Astrocyte (in vitro differentiated cells and primary cell): ENCODE measurements at regions not wholly inside any gene's neighbourhood (a gene's known extent, or its start where the extent isn't known, plus 50 kb on each side); places are given as distances from the start of the nearest gene placed in this dataset.

ENCODE experiments used
- DNase-seq: peaks from one replicate; pipeline ENCODE4 v3.0.0-alpha.2; 2010; ENCODE audit warnings: low read depth
- FAIRE-seq: peaks from 2 replicates; lab custom pipeline; 2011; peaks lifted over from hg19 to GRCh38; lab: Jason Lieb, UNC
- H2AFZ ChIP-seq: 2 replicates; pipeline ENCODE4 v1.6.0; 2012; ENCODE audit warnings: low read depth, low read length, inconsistent platforms
- H3K27ac ChIP-seq: 2 replicates; pipeline ENCODE4 v1.5.1; 2011; ENCODE audit warnings: low read depth, low read length, inconsistent platforms
- H3K27me3 ChIP-seq: 2 replicates; pipeline ENCODE4 v1.6.0; 2011; ENCODE audit warnings: low read length, inconsistent platforms; ENCODE audit not compliant: insufficient read depth
- H3K36me3 ChIP-seq: 2 replicates; pipeline ENCODE4 v1.5.1; 2011; ENCODE audit warnings: low read length, inconsistent platforms; ENCODE audit not compliant: insufficient read depth
- H3K4me1 ChIP-seq: 2 replicates; pipeline ENCODE4 v1.5.1; 2011; ENCODE audit warnings: low read length, inconsistent platforms; ENCODE audit not compliant: insufficient read depth
- H3K4me2 ChIP-seq: 2 replicates; pipeline ENCODE4 v1.6.0; 2012; ENCODE audit warnings: low read length, inconsistent platforms
- H3K4me3 ChIP-seq: 2 replicates; pipeline ENCODE4 v1.5.1; 2011; ENCODE audit warnings: low read depth, mild to moderate bottlenecking, low read length, inconsistent platforms; ENCODE audit not compliant: insufficient read depth
- H3K79me2 ChIP-seq: 2 replicates; pipeline ENCODE4 v1.6.0; 2012; ENCODE audit warnings: mild to moderate bottlenecking, low read length, inconsistent platforms; ENCODE audit not compliant: insufficient read depth
- H3K9ac ChIP-seq: 2 replicates; pipeline ENCODE4 v1.6.0; 2012; ENCODE audit warnings: mild to moderate bottlenecking, low read length, inconsistent platforms
- H3K9me3 ChIP-seq: 2 replicates; pipeline ENCODE4 v1.5.1; 2012; ENCODE audit warnings: low read depth, mild to moderate bottlenecking, low read length, inconsistent platforms; ENCODE audit not compliant: insufficient read depth
- H4K20me1 ChIP-seq: 2 replicates; pipeline ENCODE4 v1.6.0; 2012; ENCODE audit warnings: low read length, inconsistent platforms; ENCODE audit not compliant: insufficient read depth
- H3K27ac Mint-ChIP-seq: one replicate; pipeline ENCODE4 v1.8.0; 2021; ENCODE audit warnings: mild to moderate bottlenecking, mixed read lengths; ENCODE audit not compliant: unreplicated experiment
- H3K27me3 Mint-ChIP-seq: one replicate; pipeline ENCODE4 v1.8.0; 2021; ENCODE audit warnings: low read depth, mixed read lengths; ENCODE audit not compliant: unreplicated experiment
- H3K36me3 Mint-ChIP-seq: one replicate; pipeline ENCODE4 v1.8.0; 2021; ENCODE audit warnings: low read depth, mixed read lengths; ENCODE audit not compliant: unreplicated experiment
- H3K4me1 Mint-ChIP-seq: one replicate; pipeline ENCODE4 v1.8.0; 2021; ENCODE audit warnings: low read depth, mixed read lengths; ENCODE audit not compliant: unreplicated experiment
- H3K4me3 Mint-ChIP-seq: one replicate; pipeline ENCODE4 v1.8.0; 2021; ENCODE audit warnings: mild to moderate bottlenecking, moderate library complexity, mixed read lengths; ENCODE audit not compliant: unreplicated experiment
- H3K9me3 Mint-ChIP-seq: one replicate; pipeline ENCODE4 v1.8.0; 2021; ENCODE audit warnings: mild to moderate bottlenecking, mixed read lengths; ENCODE audit not compliant: unreplicated experiment
- EZH2 ChIP-seq: IDR thresholded peaks from 2 replicates; pipeline ENCODE4 v1.6.1; 2012; ENCODE audit warnings: mild to moderate bottlenecking, low read length, inconsistent platforms; ENCODE audit not compliant: insufficient read depth
- TF ChIP-seq, protein P1 (sequence below): IDR thresholded peaks from 2 replicates; pipeline ENCODE4 v1.5.1; 2011; ENCODE audit warnings: low read depth, mild to moderate bottlenecking, inconsistent platforms, low read length, moderate library complexity; ENCODE audit not compliant: insufficient read depth

DNA sequence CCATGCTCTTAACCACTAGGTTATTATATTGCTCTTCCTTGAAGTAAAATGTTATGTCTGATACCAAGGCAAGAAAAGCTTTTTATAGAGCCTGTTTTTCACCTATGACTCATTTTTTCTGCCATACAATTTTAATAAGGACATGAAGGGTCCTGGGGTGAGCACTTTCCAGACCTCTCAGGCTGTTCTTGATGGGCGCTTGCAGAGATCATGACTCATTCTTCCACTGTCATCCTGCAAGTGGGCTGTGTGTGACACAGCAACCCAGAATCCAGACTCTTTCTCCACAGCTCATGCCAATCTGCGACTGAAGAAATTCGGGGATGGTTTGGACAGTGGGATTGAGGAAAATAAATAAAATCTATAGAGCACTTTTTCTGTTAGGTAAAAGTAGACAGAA, 506.7 kb upstream of the NBEA start:
- H3K27ac Mint-ChIP-seq = peak overlapping the region; percentile 30
- Histone ChIP-seq H3K9ac (no peak overlapping the region), H3K27ac (no peak overlapping the region), H2AFZ (no peak overlapping the region), H3K36me3 (no peaks in the 10 kb centered on the region), H4K20me1 (no peaks in the 10 kb centered on the region), H3K4me1 (peaks cover 5% of the 10 kb centered on the region), H3K9me3 (no peaks in the 10 kb centered on the region), H3K4me3 (no peak overlapping the region), H3K27me3 (no peaks in the 10 kb centered on the region), H3K4me2 (peak overlapping the region; percentile 23), H3K79me2 (no peaks in the 10 kb centered on the region)
- no peaks in the 10 kb centered on the region for H3K27me3 Mint-ChIP-seq
- H3K4me1 Mint-ChIP-seq = peaks cover 13% of the 10 kb centered on the region
- no peaks in the 10 kb centered on the region for H3K36me3 Mint-ChIP-seq
- FAIRE-seq = peak; percentile 23
- no peak overlapping the region for H3K4me3 Mint-ChIP-seq
- TF ChIP-seq, protein P1, sequence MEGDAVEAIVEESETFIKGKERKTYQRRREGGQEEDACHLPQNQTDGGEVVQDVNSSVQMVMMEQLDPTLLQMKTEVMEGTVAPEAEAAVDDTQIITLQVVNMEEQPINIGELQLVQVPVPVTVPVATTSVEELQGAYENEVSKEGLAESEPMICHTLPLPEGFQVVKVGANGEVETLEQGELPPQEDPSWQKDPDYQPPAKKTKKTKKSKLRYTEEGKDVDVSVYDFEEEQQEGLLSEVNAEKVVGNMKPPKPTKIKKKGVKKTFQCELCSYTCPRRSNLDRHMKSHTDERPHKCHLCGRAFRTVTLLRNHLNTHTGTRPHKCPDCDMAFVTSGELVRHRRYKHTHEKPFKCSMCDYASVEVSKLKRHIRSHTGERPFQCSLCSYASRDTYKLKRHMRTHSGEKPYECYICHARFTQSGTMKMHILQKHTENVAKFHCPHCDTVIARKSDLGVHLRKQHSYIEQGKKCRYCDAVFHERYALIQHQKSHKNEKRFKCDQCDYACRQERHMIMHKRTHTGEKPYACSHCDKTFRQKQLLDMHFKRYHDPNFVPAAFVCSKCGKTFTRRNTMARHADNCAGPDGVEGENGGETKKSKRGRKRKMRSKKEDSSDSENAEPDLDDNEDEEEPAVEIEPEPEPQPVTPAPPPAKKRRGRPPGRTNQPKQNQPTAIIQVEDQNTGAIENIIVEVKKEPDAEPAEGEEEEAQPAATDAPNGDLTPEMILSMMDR = no peak
- no peak for TF ChIP-seq EZH2
- no peaks in the 10 kb centered on the region for H3K9me3 Mint-ChIP-seq
- DNase-seq = peak; percentile 63

- Histone ChIP-seq H3K36me3 (no peaks in the 10 kb centered on the region), H2AFZ (no peak overlapping the region), H3K9ac (no peak overlapping the region), H3K27ac (no peak overlapping the region), H3K27me3 (no peaks in the 10 kb centered on the region), H3K79me2 (no peaks in the 10 kb centered on the region), H3K4me3 (no peak overlapping the region), H3K9me3 (no peaks in the 10 kb centered on the region), H3K4me1 (peaks cover 5% of the 10 kb centered on the region), H3K4me2 (no peak overlapping the region), H4K20me1 (no peaks in the 10 kb centered on the region)
- no peak overlapping the region for H3K27ac Mint-ChIP-seq
- no peaks in the 10 kb centered on the region for H3K27me3 Mint-ChIP-seq
- peaks cover 7% of the 10 kb centered on the region for H3K4me1 Mint-ChIP-seq
- TF ChIP-seq EZH2 = no peak
- TF ChIP-seq, protein P1 = no peak
- no peak overlapping the region for H3K4me3 Mint-ChIP-seq
- FAIRE-seq (no peak), DNase-seq (no peak)
- H3K36me3 Mint-ChIP-seq = no peaks in the 10 kb centered on the region
- H3K9me3 Mint-ChIP-seq = no peaks in the 10 kb centered on the region
Observed at GRCh38 chr13:34437873-34438272, 504.2 kb upstream of the NBEA start.

DNA sequence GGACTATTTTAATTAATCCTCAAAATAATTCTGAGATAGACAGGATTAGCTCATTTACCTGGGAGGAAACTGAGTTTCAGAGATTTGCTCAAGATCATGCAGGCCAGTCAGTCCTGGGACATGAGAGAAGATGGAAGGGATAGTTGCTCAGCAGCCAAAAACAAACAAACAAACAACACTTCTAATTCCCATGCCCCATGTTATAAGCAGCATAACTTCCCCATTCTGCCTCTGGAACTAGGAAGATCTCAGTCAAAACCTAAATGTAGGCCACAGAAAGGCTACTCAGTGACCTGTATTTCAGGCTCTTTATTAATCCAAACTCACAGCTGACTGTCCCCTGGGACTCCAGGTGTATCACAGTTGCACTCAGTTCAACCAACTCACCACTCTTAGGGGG, 489.2 kb upstream of the NBEA start:
- H3K27me3 ChIP-seq = no peaks in the 10 kb centered on the region
- Mint-ChIP-seq H3K27ac (no peak overlapping the region), H3K4me1 (no peaks in the 10 kb centered on the region), H3K4me3 (no peak overlapping the region), H3K27me3 (peaks cover 5% of the 10 kb centered on the region), H3K9me3 (peaks cover 2% of the 10 kb centered on the region), H3K36me3 (no peaks in the 10 kb centered on the region)
- no peak overlapping the region for H3K4me3 ChIP-seq
- H3K4me2 ChIP-seq = no peak overlapping the region
- no peaks in the 10 kb centered on the region for H4K20me1 ChIP-seq
- no peak overlapping the region for H2AFZ ChIP-seq
- FAIRE-seq = no peak
- no peaks in the 10 kb centered on the region for H3K79me2 ChIP-seq
- no peaks in the 10 kb centered on the region for H3K36me3 ChIP-seq
- H3K9me3 ChIP-seq = no peaks in the 10 kb centered on the region
- no peak overlapping the region for H3K27ac ChIP-seq
- TF ChIP-seq, protein P1 = no peak
- TF ChIP-seq EZH2 = no peak
- DNase-seq = no peak
- H3K9ac ChIP-seq = no peak overlapping the region
- no peaks in the 10 kb centered on the region for H3K4me1 ChIP-seq
